Adipocyte (in vitro differentiated cells): ENCODE measurements at regions not wholly inside any gene's neighbourhood (a gene's known extent, or its start where the extent isn't known, plus 50 kb on each side); places are given as distances from the start of the nearest gene placed in this dataset.
"Not testable (repeated sequence)": the region's sequence is repeated elsewhere in the genome, so short reads cannot be mapped to it uniquely, and the experiment has no call there.

Experiments
- DNase-seq: peaks from one replicate; pipeline ENCODE4 v3.0.0-alpha.2; 2015; ENCODE audit warnings: low read depth
- H3K27me3 ChIP-seq: replicated peaks from 2 replicates; pipeline ENCODE4 v1.7.0; 2013; ENCODE audit warnings: mild to moderate bottlenecking, low read length, moderate library complexity; ENCODE audit not compliant: control insufficient read depth, insufficient read depth
- H3K36me3 ChIP-seq: 2 replicates; pipeline ENCODE4 v1.7.0; 2013; ENCODE audit warnings: low read length, mild to moderate bottlenecking, moderate library complexity; ENCODE audit not compliant: control insufficient read depth, insufficient read depth, severe bottlenecking
- H3K4me1 ChIP-seq: 2 replicates; pipeline ENCODE4 v1.7.0; 2013; ENCODE audit warnings: mild to moderate bottlenecking, low read length, moderate library complexity; ENCODE audit not compliant: control insufficient read depth, insufficient read depth
- H3K4me3 ChIP-seq: 2 replicates; pipeline ENCODE4 v1.7.0; 2013; ENCODE audit warnings: mild to moderate bottlenecking, low read length, moderate library complexity
- H3K9ac ChIP-seq: 2 replicates; pipeline ENCODE4 v1.7.0; 2013; ENCODE audit warnings: mild to moderate bottlenecking, low read length, moderate library complexity
- H3K9me3 ChIP-seq: 2 replicates; pipeline ENCODE4 v1.7.0; 2013; ENCODE audit warnings: mild to moderate bottlenecking, low read length, moderate library complexity; ENCODE audit not compliant: control insufficient read depth

- H3K9ac ChIP-seq, result no peak overlapping the region
- H3K9me3 ChIP-seq, result no peaks in the 10 kb centered on the region
- no peaks in the 10 kb centered on the region for H3K4me1 ChIP-seq
- H3K27me3 ChIP-seq, result peaks cover 15% of the 10 kb centered on the region
- H3K36me3 ChIP-seq, result no peaks in the 10 kb centered on the region
- no peak for DNase-seq
- H3K4me3 ChIP-seq, result no peak overlapping the region
These were observed 281.0 kb downstream of the TFAP2C start for GRCh38 chr20:56909918-56910714.

GRCh38 chr20:56911946-56912345 is 282.8 kb downstream of the TFAP2C start:
- Histone ChIP-seq H3K36me3 (no peaks in the 10 kb centered on the region), H3K4me1 (no peaks in the 10 kb centered on the region), H3K4me3 (no peak overlapping the region), H3K9me3 (no peaks in the 10 kb centered on the region), H3K27me3 (peaks cover 19% of the 10 kb centered on the region), H3K9ac (no peak overlapping the region)
- DNase-seq, result no peak

- no peak for DNase-seq
- Histone ChIP-seq H3K27me3 (peaks cover 27% of the 10 kb centered on the region), H3K36me3 (no peaks in the 10 kb centered on the region), H3K4me1 (no peaks in the 10 kb centered on the region), H3K4me3 (no peak overlapping the region), H3K9me3 (no peaks in the 10 kb centered on the region), H3K9ac (no peak overlapping the region)
These were observed 285.4 kb downstream of the TFAP2C start for GRCh38 chr20:56914532-56914931.

- no peaks in the 10 kb centered on the region for H3K4me1 ChIP-seq
- no peaks in the 10 kb centered on the region for H3K9me3 ChIP-seq
- no peak overlapping the region for H3K4me3 ChIP-seq
- H3K9ac ChIP-seq, result no peak overlapping the region
- no peak for DNase-seq
- H3K36me3 ChIP-seq, result no peaks in the 10 kb centered on the region
- H3K27me3 ChIP-seq, result peaks cover 36% of the 10 kb centered on the region
These were observed 287.2 kb downstream of the TFAP2C start for GRCh38 chr20:56916345-56916622.

DNA sequence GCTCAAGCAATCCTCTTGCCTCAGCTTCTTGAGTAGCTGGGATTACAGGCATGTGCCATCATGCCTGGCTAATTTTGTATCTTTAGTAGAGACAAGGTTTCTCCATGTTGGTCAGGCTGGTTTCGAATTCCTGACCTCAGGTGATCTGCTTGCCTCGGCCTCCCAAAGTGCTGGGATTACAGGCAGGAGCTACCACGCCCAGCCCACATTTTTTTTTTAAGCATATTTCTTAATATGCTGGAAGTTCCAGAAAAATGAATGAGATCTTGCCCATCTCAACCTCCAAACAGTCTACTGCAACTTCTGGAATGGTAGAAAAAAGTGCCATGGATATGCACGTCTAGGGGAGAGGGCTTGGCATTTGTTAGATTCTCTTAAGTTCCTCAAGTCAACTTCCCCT is 290.9 kb downstream of the TFAP2C start:
- H3K4me1 ChIP-seq, H3K9ac ChIP-seq, H3K4me3 ChIP-seq, H3K36me3 ChIP-seq, DNase-seq, H3K9me3 ChIP-seq: not testable (repeated sequence)
- H3K27me3 ChIP-seq, result peaks cover 63% of the 10 kb centered on the region

DNA sequence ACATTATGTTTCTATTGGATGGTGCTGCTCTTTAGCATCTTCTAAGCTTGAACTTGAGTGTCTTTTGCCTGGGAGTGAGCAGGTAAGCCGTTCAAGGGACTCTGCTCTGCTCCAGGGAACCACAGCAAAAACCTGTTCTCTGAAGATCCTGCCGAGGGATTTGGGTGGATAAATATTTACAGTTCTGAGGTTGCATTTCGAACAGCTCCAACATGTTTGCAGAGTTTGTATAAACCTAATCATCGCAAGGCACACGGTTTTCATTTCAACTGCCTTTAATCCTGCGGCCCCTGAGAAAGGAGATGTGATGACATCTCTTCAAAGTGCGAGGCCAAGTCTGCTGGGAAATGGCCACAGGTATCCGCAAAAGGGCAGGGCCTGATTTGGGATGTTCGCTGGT is 293.4 kb downstream of the TFAP2C start:
- peaks cover 75% of the 10 kb centered on the region for H3K27me3 ChIP-seq
- no peak overlapping the region for H3K4me3 ChIP-seq
- DNase-seq, result no peak
- peaks cover 6% of the 10 kb centered on the region for H3K4me1 ChIP-seq
- no peak overlapping the region for H3K9ac ChIP-seq
- H3K9me3 ChIP-seq, result peaks cover 11% of the 10 kb centered on the region
- no peaks in the 10 kb centered on the region for H3K36me3 ChIP-seq

DNA sequence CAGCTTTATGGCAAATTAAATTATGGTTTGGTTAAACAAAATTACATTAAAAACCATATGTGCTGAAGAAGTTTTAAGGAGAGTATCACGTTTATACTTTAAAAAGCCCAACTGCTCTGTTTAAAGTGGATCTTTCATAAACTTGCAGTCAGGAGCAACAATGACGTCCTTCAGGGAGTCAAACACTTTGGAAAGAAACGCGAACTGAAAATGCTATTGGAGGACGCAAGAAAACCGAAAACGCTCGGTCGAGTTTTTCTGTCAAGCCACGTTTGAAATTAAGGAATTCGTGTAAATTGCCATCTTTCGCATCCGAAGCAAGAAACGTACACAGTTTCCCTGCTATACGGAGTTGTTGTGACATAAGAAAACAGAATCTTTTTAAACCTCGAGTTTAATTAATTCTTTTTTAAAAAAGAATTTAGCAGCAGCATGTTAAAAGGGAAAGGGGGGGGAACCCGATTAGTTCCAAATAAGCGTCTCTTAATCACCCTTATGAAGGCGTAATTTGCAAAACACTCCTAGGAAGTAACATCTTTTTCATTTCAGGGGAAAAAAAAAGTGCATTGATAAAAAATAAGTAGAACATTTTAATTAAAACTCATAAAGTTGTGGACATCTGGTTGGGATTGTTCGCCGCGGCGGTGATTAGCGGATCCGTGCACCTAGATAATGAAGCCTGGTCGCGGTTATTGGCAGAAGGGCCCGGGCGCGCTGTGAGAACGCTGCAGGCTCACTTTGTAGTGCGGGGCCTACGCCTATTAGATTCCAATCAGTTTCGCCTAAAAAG is 295.4 kb downstream of the TFAP2C start:
- H3K9me3 ChIP-seq, result peaks cover 11% of the 10 kb centered on the region
- no peak overlapping the region for H3K9ac ChIP-seq
- peaks cover 89% of the 10 kb centered on the region for H3K27me3 ChIP-seq
- H3K4me3 ChIP-seq, result no peak overlapping the region
- H3K36me3 ChIP-seq, result no peaks in the 10 kb centered on the region
- no peak for DNase-seq
- H3K4me1 ChIP-seq, result peaks cover 6% of the 10 kb centered on the region

DNA sequence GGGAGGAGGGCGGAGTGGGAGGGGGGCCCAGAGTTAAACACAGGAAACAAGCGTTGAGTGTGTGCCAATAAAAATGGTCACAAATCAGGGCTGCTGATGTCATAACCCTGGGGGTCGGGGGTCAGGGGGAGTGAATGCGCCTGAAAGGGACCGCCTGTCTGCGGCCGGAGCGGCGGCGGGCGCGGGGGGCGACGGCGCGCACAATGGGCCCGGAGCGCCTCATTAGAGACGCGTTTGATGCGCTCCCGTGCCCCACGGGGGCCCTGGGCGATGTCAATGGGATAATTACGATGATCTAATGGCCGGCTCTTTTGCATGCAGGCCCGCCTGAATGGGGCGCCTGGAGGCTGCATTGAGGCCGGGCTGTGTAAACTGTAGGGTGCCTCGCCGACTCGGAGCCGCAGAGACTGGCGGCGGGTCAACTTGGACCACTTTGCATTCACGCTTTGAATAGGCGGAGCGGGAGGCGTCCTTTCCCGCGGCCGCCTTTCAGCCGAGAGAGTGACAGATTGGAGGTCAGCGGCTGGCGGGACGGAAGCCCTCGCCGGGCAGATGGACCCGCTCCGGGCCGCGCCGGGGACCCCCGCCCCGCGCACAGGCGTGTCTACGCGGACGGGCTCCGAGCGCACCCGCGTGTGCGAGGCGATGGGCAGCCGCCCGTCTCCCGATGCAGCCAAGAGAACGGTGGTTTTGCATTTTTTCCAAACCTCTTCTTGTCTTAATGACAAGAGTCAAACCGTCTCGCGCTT is 296.1 kb downstream of the TFAP2C start:
- Histone ChIP-seq H3K4me1 (peaks cover 6% of the 10 kb centered on the region), H3K36me3 (no peaks in the 10 kb centered on the region), H3K4me3 (no peak overlapping the region), H3K27me3 (peaks cover 94% of the 10 kb centered on the region), H3K9ac (no peak overlapping the region), H3K9me3 (peaks cover 11% of the 10 kb centered on the region)
- DNase-seq, result peak; percentile 21

GRCh38 chr20:56925831-56926170 is 296.7 kb downstream of the TFAP2C start:
- H3K4me1 ChIP-seq, result peaks cover 6% of the 10 kb centered on the region
- peaks cover 11% of the 10 kb centered on the region for H3K9me3 ChIP-seq
- no peaks in the 10 kb centered on the region for H3K36me3 ChIP-seq
- no peak for DNase-seq
- H3K9ac ChIP-seq, result no peak overlapping the region
- H3K4me3 ChIP-seq, result no peak overlapping the region
- H3K27me3 ChIP-seq, result peaks cover 88% of the 10 kb centered on the region

- peaks cover 86% of the 10 kb centered on the region for H3K27me3 ChIP-seq
- no peak overlapping the region for H3K9ac ChIP-seq
- DNase-seq, result no peak
- peaks cover 10% of the 10 kb centered on the region for H3K9me3 ChIP-seq
- H3K36me3 ChIP-seq, result no peaks in the 10 kb centered on the region
- H3K4me1 ChIP-seq, result peaks cover 6% of the 10 kb centered on the region
- no peak overlapping the region for H3K4me3 ChIP-seq
These were observed 297.4 kb downstream of the TFAP2C start for GRCh38 chr20:56926501-56926900.

- Histone ChIP-seq H3K4me1 (peaks cover 6% of the 10 kb centered on the region), H3K36me3 (no peaks in the 10 kb centered on the region), H3K9me3 (peaks cover 8% of the 10 kb centered on the region), H3K27me3 (peaks cover 79% of the 10 kb centered on the region), H3K9ac (no peak overlapping the region), H3K4me3 (no peak overlapping the region)
- DNase-seq, result no peak
These were observed 298.0 kb downstream of the TFAP2C start for GRCh38 chr20:56927127-56927526.
